GM23338 (cell line): ENCODE measurements at regions not wholly inside any gene's neighbourhood (a gene's known extent, or its start where the extent isn't known, plus 50 kb on each side); places are given as distances from the start of the nearest gene placed in this dataset.
A peak's percentile ranks its signal among the peaks of the same experiment; 100 is the strongest.

Experiments
- EZH2phosphoT487 ChIP-seq: fragments of 200-600 bp; sonication (generic); IDR thresholded peaks from one replicate; pipeline ENCODE4 v1.8.1; 2018; ENCODE audit warnings: antibody characterized with exemption; ENCODE audit not compliant: unreplicated experiment
- POLR2AphosphoS5 ChIP-seq: IDR thresholded peaks from 2 replicates; pipeline ENCODE4 v1.6.1; 2016; ENCODE audit warnings: antibody characterized with exemption, low read depth
- ZNF114 ChIP-seq: fragments of 250-450 bp; sonication (Bioruptor Pico); IDR thresholded peaks from 2 replicates; pipeline ENCODE4 v1.5.0; 2020; ENCODE audit warnings: mild to moderate bottlenecking, moderate library complexity
- TF ChIP-seq, protein P1 (sequence below), 2 experiments: fragments of 200-600 bp in 1 of 2; sonication (generic) in 1 of 2; conservative IDR thresholded peaks; 2 replicates each; pipeline versions ENCODE4 v1.5.1 to v1.6.1; 2016 to 2017; ENCODE audit warnings: antibody characterized with exemption in 2 of 2, low read depth in 2 of 2, mild to moderate bottlenecking in 2 of 2, moderate library complexity in 1 of 2
- TF ChIP-seq, protein P2 (sequence below): IDR thresholded peaks from one replicate; pipeline ENCODE4 v1.6.1; 2018; ENCODE audit warnings: antibody characterized with exemption; ENCODE audit not compliant: unreplicated experiment

DNA sequence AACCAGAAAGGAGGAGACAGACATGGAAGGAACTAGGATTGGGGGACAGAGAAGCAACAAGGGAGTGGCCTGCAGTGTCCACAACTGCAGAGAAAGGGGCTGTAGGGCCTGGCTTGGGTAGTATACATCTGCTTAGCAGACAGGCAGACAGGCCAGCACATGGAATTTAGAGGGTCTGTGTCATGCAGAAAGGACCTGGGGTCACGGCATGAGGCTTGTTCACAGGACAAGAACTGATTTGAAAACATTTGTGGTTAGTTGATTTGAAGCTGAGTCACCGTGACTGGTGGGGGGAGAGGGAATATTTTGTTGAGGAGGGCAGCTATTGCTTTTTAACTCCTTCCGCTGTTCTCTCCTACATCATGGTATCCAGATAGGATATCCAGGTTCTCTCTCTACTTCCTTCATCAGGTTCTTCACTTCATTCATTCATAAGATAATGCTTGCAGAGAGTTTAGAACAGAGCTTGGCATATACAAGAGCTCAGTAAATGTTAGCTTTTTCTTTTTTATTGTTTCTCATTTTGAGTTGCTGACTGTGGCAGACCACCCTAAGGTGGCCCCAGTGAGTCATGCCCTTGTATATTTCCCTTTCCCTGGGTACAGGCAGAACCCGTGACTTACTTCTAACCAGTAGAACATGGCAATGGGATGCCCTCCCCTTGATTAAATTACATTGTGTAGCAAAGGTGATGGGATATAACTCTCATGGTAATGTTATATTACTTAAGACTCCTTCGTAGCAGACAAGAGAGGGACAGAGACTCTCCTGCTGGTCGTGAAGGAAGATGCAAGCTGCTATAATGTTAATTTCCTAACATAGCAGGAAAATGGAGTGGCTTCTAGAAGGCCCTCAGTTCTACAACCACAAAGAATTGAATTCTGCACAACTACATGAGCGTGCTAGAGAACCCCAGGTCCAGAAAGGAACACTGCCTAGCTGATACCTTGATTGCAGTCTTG is 95.0 kb upstream of the NMNAT3 start:
- TF ChIP-seq, protein P1, sequence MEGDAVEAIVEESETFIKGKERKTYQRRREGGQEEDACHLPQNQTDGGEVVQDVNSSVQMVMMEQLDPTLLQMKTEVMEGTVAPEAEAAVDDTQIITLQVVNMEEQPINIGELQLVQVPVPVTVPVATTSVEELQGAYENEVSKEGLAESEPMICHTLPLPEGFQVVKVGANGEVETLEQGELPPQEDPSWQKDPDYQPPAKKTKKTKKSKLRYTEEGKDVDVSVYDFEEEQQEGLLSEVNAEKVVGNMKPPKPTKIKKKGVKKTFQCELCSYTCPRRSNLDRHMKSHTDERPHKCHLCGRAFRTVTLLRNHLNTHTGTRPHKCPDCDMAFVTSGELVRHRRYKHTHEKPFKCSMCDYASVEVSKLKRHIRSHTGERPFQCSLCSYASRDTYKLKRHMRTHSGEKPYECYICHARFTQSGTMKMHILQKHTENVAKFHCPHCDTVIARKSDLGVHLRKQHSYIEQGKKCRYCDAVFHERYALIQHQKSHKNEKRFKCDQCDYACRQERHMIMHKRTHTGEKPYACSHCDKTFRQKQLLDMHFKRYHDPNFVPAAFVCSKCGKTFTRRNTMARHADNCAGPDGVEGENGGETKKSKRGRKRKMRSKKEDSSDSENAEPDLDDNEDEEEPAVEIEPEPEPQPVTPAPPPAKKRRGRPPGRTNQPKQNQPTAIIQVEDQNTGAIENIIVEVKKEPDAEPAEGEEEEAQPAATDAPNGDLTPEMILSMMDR (conservative IDR thresholded peaks at IDR 0.05; ENCODE audit: low read depth in 2 of 2) = peak in 1 of 2 experiments; percentile 36; a peak in 2 of 4 replicates
- TF ChIP-seq ZNF114 (no peak), EZH2phosphoT487 (no peak), POLR2AphosphoS5 (no peak)
- TF ChIP-seq, protein P2, sequence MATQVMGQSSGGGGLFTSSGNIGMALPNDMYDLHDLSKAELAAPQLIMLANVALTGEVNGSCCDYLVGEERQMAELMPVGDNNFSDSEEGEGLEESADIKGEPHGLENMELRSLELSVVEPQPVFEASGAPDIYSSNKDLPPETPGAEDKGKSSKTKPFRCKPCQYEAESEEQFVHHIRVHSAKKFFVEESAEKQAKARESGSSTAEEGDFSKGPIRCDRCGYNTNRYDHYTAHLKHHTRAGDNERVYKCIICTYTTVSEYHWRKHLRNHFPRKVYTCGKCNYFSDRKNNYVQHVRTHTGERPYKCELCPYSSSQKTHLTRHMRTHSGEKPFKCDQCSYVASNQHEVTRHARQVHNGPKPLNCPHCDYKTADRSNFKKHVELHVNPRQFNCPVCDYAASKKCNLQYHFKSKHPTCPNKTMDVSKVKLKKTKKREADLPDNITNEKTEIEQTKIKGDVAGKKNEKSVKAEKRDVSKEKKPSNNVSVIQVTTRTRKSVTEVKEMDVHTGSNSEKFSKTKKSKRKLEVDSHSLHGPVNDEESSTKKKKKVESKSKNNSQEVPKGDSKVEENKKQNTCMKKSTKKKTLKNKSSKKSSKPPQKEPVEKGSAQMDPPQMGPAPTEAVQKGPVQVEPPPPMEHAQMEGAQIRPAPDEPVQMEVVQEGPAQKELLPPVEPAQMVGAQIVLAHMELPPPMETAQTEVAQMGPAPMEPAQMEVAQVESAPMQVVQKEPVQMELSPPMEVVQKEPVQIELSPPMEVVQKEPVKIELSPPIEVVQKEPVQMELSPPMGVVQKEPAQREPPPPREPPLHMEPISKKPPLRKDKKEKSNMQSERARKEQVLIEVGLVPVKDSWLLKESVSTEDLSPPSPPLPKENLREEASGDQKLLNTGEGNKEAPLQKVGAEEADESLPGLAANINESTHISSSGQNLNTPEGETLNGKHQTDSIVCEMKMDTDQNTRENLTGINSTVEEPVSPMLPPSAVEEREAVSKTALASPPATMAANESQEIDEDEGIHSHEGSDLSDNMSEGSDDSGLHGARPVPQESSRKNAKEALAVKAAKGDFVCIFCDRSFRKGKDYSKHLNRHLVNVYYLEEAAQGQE = no peak
